ENCODE measurements at regions not wholly inside any gene's neighbourhood (a gene's known extent, or its start where the extent isn't known, plus 50 kb on each side); places are given as distances from the start of the nearest gene placed in this dataset.
A peak's percentile ranks its signal among the peaks of the same experiment; 100 is the strongest.

DNA sequence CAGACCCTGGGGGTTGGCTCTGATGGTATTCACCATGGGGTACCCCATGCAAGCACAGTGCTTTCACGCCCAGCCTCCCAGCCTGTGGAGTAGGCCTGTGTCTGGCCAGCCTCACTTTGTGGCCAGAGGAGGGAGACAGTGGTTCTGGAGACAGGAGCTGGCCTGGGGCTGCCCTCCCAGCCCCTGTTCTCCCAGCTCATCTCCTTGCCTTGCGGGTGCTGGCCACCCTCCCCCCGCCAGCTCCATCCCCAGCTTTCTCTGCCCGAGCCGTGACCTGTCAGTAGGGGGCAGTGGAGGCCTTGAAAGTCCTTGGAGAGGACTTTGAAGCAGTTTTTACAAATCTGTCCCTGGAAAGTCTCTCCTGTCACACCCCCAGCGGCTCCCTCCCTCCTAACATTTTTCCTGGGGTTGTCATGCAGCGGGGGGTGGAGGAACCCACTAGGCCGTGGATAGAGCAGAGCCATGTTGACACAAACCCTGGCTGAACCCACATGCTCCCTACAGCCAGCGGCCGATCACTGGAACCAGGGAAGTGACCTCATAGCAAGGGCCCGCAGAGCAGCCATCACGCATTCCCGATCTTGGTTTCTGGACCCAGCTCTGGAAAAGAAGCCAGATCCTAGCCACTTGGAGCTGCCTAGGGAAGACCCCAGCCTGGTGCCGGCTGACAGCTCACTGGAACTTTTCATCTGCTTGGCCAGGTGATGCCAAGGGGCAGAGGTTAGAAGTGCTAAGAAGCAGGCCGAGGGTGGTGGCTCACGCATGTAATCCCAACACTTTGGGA, 289.4 kb downstream of the SEC14L1 start (continued):
- TF ChIP-seq, protein P1, sequence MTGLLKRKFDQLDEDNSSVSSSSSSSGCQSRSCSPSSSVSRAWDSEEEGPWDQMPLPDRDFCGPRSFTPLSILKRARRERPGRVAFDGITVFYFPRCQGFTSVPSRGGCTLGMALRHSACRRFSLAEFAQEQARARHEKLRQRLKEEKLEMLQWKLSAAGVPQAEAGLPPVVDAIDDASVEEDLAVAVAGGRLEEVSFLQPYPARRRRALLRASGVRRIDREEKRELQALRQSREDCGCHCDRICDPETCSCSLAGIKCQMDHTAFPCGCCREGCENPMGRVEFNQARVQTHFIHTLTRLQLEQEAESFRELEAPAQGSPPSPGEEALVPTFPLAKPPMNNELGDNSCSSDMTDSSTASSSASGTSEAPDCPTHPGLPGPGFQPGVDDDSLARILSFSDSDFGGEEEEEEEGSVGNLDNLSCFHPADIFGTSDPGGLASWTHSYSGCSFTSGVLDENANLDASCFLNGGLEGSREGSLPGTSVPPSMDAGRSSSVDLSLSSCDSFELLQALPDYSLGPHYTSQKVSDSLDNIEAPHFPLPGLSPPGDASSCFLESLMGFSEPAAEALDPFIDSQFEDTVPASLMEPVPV (CRISPR knock-in tag; IDR thresholded peaks at IDR 0.05) = no peak
- TF ChIP-seq NFE2L2 (IDR thresholded peaks at IDR 0.05; ENCODE audit: low read length) (no peak), TCF7 (IDR thresholded peaks at IDR 0.05; ENCODE audit: low read depth) (peak; percentile 35; the same call in 1 of the 2 replicates), SMAD3 (CRISPR knock-in tag; IDR thresholded peaks at IDR 0.05) (peak; percentile 73), KDM2A (CRISPR knock-in tag; IDR thresholded peaks at IDR 0.05; ENCODE audit: borderline replicate concordance, low read depth) (peak; percentile 69; the same call in 1 of the 2 replicates), GTF3A (CRISPR knock-in tag; conservative IDR thresholded peaks at IDR 0.05) (no peak), ZFP41 (CRISPR knock-in tag; IDR thresholded peaks at IDR 0.05; ENCODE audit: borderline replicate concordance) (no peak), TAF15 (IDR thresholded peaks at IDR 0.05; ENCODE audit: low read depth, low read length, poor library complexity, severe bottlenecking) (no peak), CBX5 (CRISPR knock-in tag; IDR thresholded peaks at IDR 0.05; ENCODE audit: borderline replicate concordance) (peak; percentile 89; the same call in 1 of the 2 replicates), MAFK (conservative IDR thresholded peaks at IDR 0.05 in 1 of 2, IDR thresholded peaks at IDR 0.05 in 1 of 2; ENCODE audit: low read length in 2 of 2) (no peak), ZNF660 (CRISPR knock-in tag; IDR thresholded peaks at IDR 0.05; ENCODE audit: borderline replicate concordance, low read depth) (no peak), PHF5A (CRISPR knock-in tag; IDR thresholded peaks at IDR 0.05; ENCODE audit: low read depth, unreplicated experiment) (no peak), BORCS8-MEF2B (CRISPR knock-in tag; IDR thresholded peaks at IDR 0.05) (peak; percentile 72; the same call in 1 of the 2 replicates), ZNF790 (CRISPR knock-in tag; IDR thresholded peaks at IDR 0.05; ENCODE audit: borderline replicate concordance) (no peak), ZC3H13 (CRISPR knock-in tag; IDR thresholded peaks at IDR 0.05) (no peak), ZBTB7A (CRISPR knock-in tag; IDR thresholded peaks at IDR 0.05) (peak; percentile 71; the same call in 1 of the 2 replicates), HOXA3 (CRISPR knock-in tag; IDR thresholded peaks at IDR 0.05) (peak; percentile 73; the same call in 1 of the 2 replicates), GTF2F1 (IDR thresholded peaks at IDR 0.05; ENCODE audit: low read length) (no peak), ZNF570 (CRISPR knock-in tag; IDR thresholded peaks at IDR 0.05; ENCODE audit: borderline replicate concordance) (no peak), NR2F2 (IDR thresholded peaks at IDR 0.05; ENCODE audit: borderline replicate concordance, low read depth) (no peak), ZNF24 (IDR thresholded peaks at IDR 0.05) (no peak), RAD51 (IDR thresholded peaks at IDR 0.05; ENCODE audit: borderline replicate concordance) (no peak), CBX2 (IDR thresholded peaks at IDR 0.05; ENCODE audit: low read depth, low read length) (no peak), CBX2 (CRISPR knock-in tag; IDR thresholded peaks at IDR 0.05; ENCODE audit: low read depth) (no peak), SNAPC2 (CRISPR knock-in tag; IDR thresholded peaks at IDR 0.05) (no peak)
- TF ChIP-seq, protein P2, sequence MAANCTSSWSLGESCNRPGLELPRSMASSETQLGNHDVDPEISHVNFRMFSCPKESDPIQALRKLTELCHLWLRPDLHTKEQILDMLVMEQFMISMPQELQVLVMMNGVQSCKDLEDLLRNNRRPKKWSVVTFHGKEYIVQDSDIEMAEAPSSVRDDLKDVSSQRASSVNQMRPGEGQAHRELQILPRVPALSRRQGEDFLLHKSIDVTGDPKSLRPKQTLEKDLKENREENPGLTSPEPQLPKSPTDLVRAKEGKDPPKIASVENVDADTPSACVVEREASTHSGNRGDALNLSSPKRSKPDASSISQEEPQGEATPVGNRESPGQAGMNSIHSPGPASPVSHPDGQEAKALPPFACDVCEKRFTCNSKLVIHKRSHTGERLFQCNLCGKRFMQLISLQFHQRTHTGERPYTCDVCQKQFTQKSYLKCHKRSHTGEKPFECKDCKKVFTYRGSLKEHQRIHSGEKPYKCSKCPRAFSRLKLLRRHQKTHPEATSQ (CRISPR knock-in tag; IDR thresholded peaks at IDR 0.05; ENCODE audit: borderline replicate concordance) = no peak
- TF ChIP-seq, protein P3, sequence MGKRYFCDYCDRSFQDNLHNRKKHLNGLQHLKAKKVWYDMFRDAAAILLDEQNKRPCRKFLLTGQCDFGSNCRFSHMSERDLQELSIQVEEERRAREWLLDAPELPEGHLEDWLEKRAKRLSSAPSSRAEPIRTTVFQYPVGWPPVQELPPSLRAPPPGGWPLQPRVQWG (CRISPR knock-in tag; IDR thresholded peaks at IDR 0.05; ENCODE audit: borderline replicate concordance, low read depth) = no peak
- TF ChIP-seq, protein P4, sequence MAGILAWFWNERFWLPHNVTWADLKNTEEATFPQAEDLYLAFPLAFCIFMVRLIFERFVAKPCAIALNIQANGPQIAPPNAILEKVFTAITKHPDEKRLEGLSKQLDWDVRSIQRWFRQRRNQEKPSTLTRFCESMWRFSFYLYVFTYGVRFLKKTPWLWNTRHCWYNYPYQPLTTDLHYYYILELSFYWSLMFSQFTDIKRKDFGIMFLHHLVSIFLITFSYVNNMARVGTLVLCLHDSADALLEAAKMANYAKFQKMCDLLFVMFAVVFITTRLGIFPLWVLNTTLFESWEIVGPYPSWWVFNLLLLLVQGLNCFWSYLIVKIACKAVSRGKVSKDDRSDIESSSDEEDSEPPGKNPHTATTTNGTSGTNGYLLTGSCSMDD (CRISPR knock-in tag; IDR thresholded peaks at IDR 0.05) = peak; percentile 33; the same call in 1 of the 2 replicates

Measured in HepG2 (cell line).